ENCODE measurements at regions not wholly inside any gene's neighbourhood (a gene's known extent, or its start where the extent isn't known, plus 50 kb on each side); places are given as distances from the start of the nearest gene placed in this dataset.

- H3K27me3 ChIP-seq, result no peaks in the 10 kb centered on the region
- no peaks in the 10 kb centered on the region for H3K36me3 ChIP-seq
- ATAC-seq (ENCODE audit: low FRiP score in 2 of 2) (no peak), DNase-seq (no peak)
- H3K4me3 ChIP-seq, result no peak overlapping the region
- H3K27ac ChIP-seq, result no peak overlapping the region
- H3K4me1 ChIP-seq, result no peaks in the 10 kb centered on the region
- TF ChIP-seq CTCF (IDR thresholded peaks at IDR 0.05) (no peak), POLR2AphosphoS5 (IDR thresholded peaks at IDR 0.05) (no peak), POLR2A (IDR thresholded peaks at IDR 0.05) (no peak), EP300 (IDR thresholded peaks at IDR 0.05) (no peak)
- 80 to 88% methylated on average over 10 of the region's 10 CpGs for WGBS, 2 donors
- no peaks in the 10 kb centered on the region for H3K9me3 ChIP-seq
These were observed 107.7 kb upstream of the CDYL start for GRCh38 chr6:4668271-4669179.

GRCh38 chr6:4667591-4667990 lies 108.6 kb upstream of the CDYL start:
- no peak overlapping the region for H3K4me3 ChIP-seq
- no peak overlapping the region for H3K27ac ChIP-seq
- no peaks in the 10 kb centered on the region for H3K9me3 ChIP-seq
- no peak for TF ChIP-seq CTCF (IDR thresholded peaks at IDR 0.05)
- H3K27me3 ChIP-seq, result no peaks in the 10 kb centered on the region
- 84 to 98% methylated on average over 2 of the region's 2 CpGs for WGBS, 2 donors
- ATAC-seq (ENCODE audit: low FRiP score in 2 of 2) (no peak), DNase-seq (no peak)
- H3K36me3 ChIP-seq, result no peaks in the 10 kb centered on the region
- H3K4me1 ChIP-seq, result no peaks in the 10 kb centered on the region

GRCh38 chr6:4666886-4667513 lies 109.2 kb upstream of the CDYL start:
- Histone ChIP-seq H3K4me1 (no peaks in the 10 kb centered on the region), H3K36me3 (no peaks in the 10 kb centered on the region), H3K9me3 (no peaks in the 10 kb centered on the region), H3K27ac (no peak overlapping the region), H3K27me3 (no peaks in the 10 kb centered on the region), H3K4me3 (no peak overlapping the region)
- ATAC-seq (ENCODE audit: low FRiP score in 2 of 2), result no peak
- no peak for TF ChIP-seq EP300 (IDR thresholded peaks at IDR 0.05)
- no peak for TF ChIP-seq CTCF (IDR thresholded peaks at IDR 0.05)
- no peak for TF ChIP-seq POLR2AphosphoS5 (IDR thresholded peaks at IDR 0.05)
- TF ChIP-seq POLR2A (IDR thresholded peaks at IDR 0.05), result no peak
- DNase-seq, result no peak
- 93 to 96% methylated on average over 3 of the region's 3 CpGs for WGBS, 2 donors

- no peaks in the 10 kb centered on the region for H3K9me3 ChIP-seq
- DNase-seq (no peak), ATAC-seq (ENCODE audit: low FRiP score in 2 of 2) (no peak)
- H3K4me1 ChIP-seq, result no peaks in the 10 kb centered on the region
- no peak for TF ChIP-seq CTCF (IDR thresholded peaks at IDR 0.05)
- no peak for TF ChIP-seq POLR2A (IDR thresholded peaks at IDR 0.05)
- TF ChIP-seq POLR2AphosphoS5 (IDR thresholded peaks at IDR 0.05), result no peak
- 68 to 79% methylated on average over 7 of the region's 7 CpGs for WGBS, 2 donors
- no peaks in the 10 kb centered on the region for H3K27me3 ChIP-seq
- no peak overlapping the region for H3K4me3 ChIP-seq
- H3K36me3 ChIP-seq, result no peaks in the 10 kb centered on the region
- H3K27ac ChIP-seq, result no peak overlapping the region
These were observed 110.5 kb upstream of the CDYL start for GRCh38 chr6:4665489-4666417.
